ENCODE measurements at regions not wholly inside any gene's neighbourhood (a gene's known extent, or its start where the extent isn't known, plus 50 kb on each side); places are given as distances from the start of the nearest gene placed in this dataset.

DNA sequence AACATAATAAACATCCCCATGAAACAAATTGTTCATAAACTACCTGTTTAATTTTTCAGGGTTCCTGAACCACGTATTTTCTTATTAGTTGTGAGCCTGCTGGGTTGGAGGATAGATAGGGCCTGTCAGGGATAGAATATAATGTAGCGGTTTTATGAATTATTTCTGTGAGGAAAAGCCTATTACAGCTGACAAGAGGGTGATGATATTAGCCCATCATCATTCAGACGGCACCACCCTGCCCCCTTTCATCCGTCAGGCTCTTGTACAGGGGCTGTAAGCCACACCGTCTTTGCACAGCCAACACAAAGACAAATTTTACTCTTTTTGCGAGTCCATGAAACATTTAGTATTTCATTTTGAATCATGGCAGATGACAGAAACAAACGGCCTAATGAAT lies 335.3 kb upstream of the TMCO5A start:
- TF ChIP-seq POLR2A (IDR thresholded peaks at IDR 0.05; ENCODE audit: low read length) (no peak), GATA1 (IDR thresholded peaks at IDR 0.05; ENCODE audit: low read depth, low read length) (no peak)
